Muscle of arm (tissue), 1 donor: ENCODE measurements at regions not wholly inside any gene's neighbourhood (a gene's known extent, or its start where the extent isn't known, plus 50 kb on each side); places are given as distances from the start of the nearest gene placed in this dataset.
A peak's percentile ranks its signal among the peaks of the same experiment; 100 is the strongest.
"Not testable (repeated sequence)": the region's sequence is repeated elsewhere in the genome, so short reads cannot be mapped to it uniquely, and the experiment has no call there.

Experiments used
- DNase-seq: peaks from one replicate; pipeline ENCODE4 v3.0.0-alpha.2; 2013

- not testable (repeated sequence) for DNase-seq
Measured at GRCh38 chr13:52565324-52565723, 76.9 kb upstream of the HNRNPA1L2 start.

- DNase-seq, result peak; percentile 31
Measured at GRCh38 chr13:52569904-52570602, 72.2 kb upstream of the HNRNPA1L2 start.

GRCh38 chr13:52571163-52571562 is 71.1 kb upstream of the HNRNPA1L2 start:
- not testable (repeated sequence) for DNase-seq

GRCh38 chr13:52582962-52583361 is 59.3 kb upstream of the HNRNPA1L2 start:
- not testable (repeated sequence) for DNase-seq
